Activated naive CD8-positive, alpha-beta T cell treated with anti-CD3 and anti-CD28 coated beads, Interleukin-2, amount 10 ng/mL, durations not matched to agents 7 days and 5 days (primary cell): ENCODE measurements at regions not wholly inside any gene's neighbourhood (a gene's known extent, or its start where the extent isn't known, plus 50 kb on each side); places are given as distances from the start of the nearest gene placed in this dataset.

Source experiments
- ATAC-seq: fragments of 150-1000 bp; cut with Tn5 transposase; one replicate; pipeline ENCODE4 v1.10.0; 2021; ENCODE audit warnings: low read depth, moderate library complexity
- POLR2A ChIA-PET: fragments of 350-600 bp; sonication (Branson Sonifier 250); formaldehyde crosslinking; loops from one replicate; lab custom pipeline; 2021; ENCODE audit warnings: antibody characterized with exemption; lab: Charles Lee
- DNase-seq: peaks from one replicate; pipeline ENCODE4 v3.0.0; 2021
- H3K27ac Mint-ChIP-seq: one replicate; pipeline ENCODE4 v1.8.0; 2022; ENCODE audit warnings: mild to moderate bottlenecking, mixed read lengths
- H3K27me3 Mint-ChIP-seq: one replicate; pipeline ENCODE4 v1.8.0; 2022; ENCODE audit warnings: mild to moderate bottlenecking, moderate library complexity, mixed read lengths
- H3K36me3 Mint-ChIP-seq: one replicate; pipeline ENCODE4 v1.8.0; 2021; ENCODE audit warnings: mild to moderate bottlenecking, mixed read lengths
- H3K4me1 Mint-ChIP-seq: one replicate; pipeline ENCODE4 v1.8.0; 2021; ENCODE audit warnings: mixed read lengths
- H3K4me3 Mint-ChIP-seq: one replicate; pipeline ENCODE4 v1.8.0; 2022; ENCODE audit warnings: mild to moderate bottlenecking, moderate library complexity, mixed read lengths
- H3K9me3 Mint-ChIP-seq: one replicate; pipeline ENCODE4 v1.8.0; 2021; ENCODE audit warnings: mixed read lengths

DNA sequence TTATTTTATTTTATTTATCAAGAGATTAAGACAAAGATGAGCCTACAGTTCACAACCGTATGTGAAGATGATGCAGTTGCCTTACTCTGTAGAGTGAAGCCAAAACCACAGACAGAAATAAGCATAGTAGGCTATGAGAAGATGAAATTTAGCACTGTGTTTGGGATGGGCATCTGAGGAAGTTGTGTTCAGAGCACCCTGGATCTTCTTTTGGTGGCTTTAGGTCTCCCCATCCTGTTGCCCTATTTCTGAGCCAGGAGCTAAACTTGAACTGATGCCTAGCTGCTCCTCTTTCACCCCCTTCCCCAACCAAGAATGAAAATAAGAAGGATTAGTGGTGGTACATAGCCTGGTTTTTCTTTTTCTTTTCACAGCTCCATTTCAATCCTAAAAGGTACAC is 328.1 kb upstream of the TBL1XR1 start:
- no peak overlapping the region for H3K27ac Mint-ChIP-seq
- peaks cover 1% of the 10 kb centered on the region for H3K36me3 Mint-ChIP-seq
- peaks cover 13% of the 10 kb centered on the region for H3K4me1 Mint-ChIP-seq
- DNase-seq (no peak), ATAC-seq (no peak)
- peaks cover 8% of the 10 kb centered on the region for H3K9me3 Mint-ChIP-seq
- POLR2A ChIA-PET = no interaction called here
- no peaks in the 10 kb centered on the region for H3K27me3 Mint-ChIP-seq
- no peak overlapping the region for H3K4me3 Mint-ChIP-seq

- Mint-ChIP-seq H3K36me3 (peaks cover 1% of the 10 kb centered on the region), H3K9me3 (peaks cover 8% of the 10 kb centered on the region), H3K27me3 (no peaks in the 10 kb centered on the region), H3K4me1 (peaks cover 13% of the 10 kb centered on the region), H3K4me3 (no peak overlapping the region), H3K27ac (no peak overlapping the region)
- ATAC-seq = no peak
- POLR2A ChIA-PET = no interaction called here
- no peak for DNase-seq
These were observed 328.9 kb upstream of the TBL1XR1 start for GRCh38 chr3:177525987-177526712.

GRCh38 chr3:177527182-177527581 is 329.9 kb upstream of the TBL1XR1 start:
- H3K27me3 Mint-ChIP-seq = no peaks in the 10 kb centered on the region
- H3K4me3 Mint-ChIP-seq = no peak overlapping the region
- no peak for DNase-seq
- no peak for ATAC-seq
- peaks cover 1% of the 10 kb centered on the region for H3K36me3 Mint-ChIP-seq
- POLR2A ChIA-PET = no interaction called here
- no peak overlapping the region for H3K27ac Mint-ChIP-seq
- peaks cover 8% of the 10 kb centered on the region for H3K9me3 Mint-ChIP-seq
- H3K4me1 Mint-ChIP-seq = peaks cover 13% of the 10 kb centered on the region

- Mint-ChIP-seq H3K4me3 (no peak overlapping the region), H3K36me3 (peaks cover 1% of the 10 kb centered on the region), H3K27ac (no peak overlapping the region), H3K27me3 (no peaks in the 10 kb centered on the region), H3K4me1 (peaks cover 13% of the 10 kb centered on the region), H3K9me3 (peaks cover 8% of the 10 kb centered on the region)
- DNase-seq (no peak), ATAC-seq (no peak)
- POLR2A ChIA-PET = no interaction called here
These were observed 331.2 kb upstream of the TBL1XR1 start for GRCh38 chr3:177528306-177529070.

GRCh38 chr3:177529071-177529550 is 331.8 kb upstream of the TBL1XR1 start:
- H3K4me3 Mint-ChIP-seq = no peak overlapping the region
- peaks cover 13% of the 10 kb centered on the region for H3K4me1 Mint-ChIP-seq
- H3K27ac Mint-ChIP-seq = no peak overlapping the region
- H3K9me3 Mint-ChIP-seq = peaks cover 8% of the 10 kb centered on the region
- peaks cover 1% of the 10 kb centered on the region for H3K36me3 Mint-ChIP-seq
- H3K27me3 Mint-ChIP-seq = no peaks in the 10 kb centered on the region
- DNase-seq (no peak), ATAC-seq (no peak)
- POLR2A ChIA-PET = no interaction called here

DNA sequence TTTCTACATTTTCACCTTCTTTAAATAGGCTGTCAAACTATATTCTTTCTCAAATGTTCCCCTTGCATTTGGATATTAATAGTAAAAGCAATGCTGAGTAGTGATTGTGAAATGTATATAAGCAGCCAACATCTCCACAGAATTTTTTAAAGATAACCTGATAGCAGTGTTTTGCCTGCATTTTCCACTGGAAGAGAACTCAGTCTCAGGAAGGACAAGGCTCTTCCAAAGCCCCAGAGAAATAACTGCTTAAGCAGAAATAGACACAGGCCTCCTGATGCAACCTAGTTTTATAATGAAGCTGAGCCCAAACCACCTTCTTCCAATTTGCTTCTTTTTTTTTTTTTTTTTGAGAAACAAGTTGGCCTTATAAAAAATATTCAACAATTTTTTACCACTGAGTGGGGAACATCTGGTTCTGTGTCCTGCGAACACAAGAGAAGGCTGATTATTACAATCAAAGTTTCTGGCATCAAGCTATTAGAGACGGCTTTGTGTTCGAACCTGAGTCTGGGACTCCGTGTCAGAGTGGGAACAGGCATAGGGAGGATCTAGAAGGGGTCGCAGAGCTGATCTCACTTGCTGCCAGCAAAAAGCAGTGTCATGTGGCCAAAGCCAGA is 332.5 kb upstream of the TBL1XR1 start:
- no peak for DNase-seq
- POLR2A ChIA-PET = no interaction called here
- no peak for ATAC-seq
- H3K27me3 Mint-ChIP-seq = no peaks in the 10 kb centered on the region
- peaks cover 3% of the 10 kb centered on the region for H3K36me3 Mint-ChIP-seq
- H3K4me3 Mint-ChIP-seq = no peak overlapping the region
- H3K4me1 Mint-ChIP-seq = peaks cover 13% of the 10 kb centered on the region
- H3K9me3 Mint-ChIP-seq = peaks cover 6% of the 10 kb centered on the region
- no peak overlapping the region for H3K27ac Mint-ChIP-seq

DNA sequence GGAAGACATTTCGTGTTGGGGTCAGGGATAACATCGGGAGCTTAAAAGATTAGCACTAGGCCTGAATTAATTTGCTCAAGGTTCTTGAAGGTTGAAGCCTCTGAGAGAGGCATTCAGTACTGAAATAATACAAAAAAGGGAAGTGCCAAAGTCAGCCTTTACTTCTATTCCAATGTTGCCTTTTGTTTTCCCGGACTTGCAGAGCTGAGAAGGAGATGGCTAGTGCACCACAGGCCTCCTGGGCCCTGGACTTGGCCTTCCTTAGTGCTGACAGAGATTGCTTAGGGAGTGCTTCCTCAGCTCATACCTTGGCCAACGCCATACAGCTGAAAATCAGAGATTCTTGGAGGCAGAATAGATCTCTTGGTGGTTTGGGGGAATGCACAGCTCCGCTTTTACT is 333.6 kb upstream of the TBL1XR1 start:
- no peak overlapping the region for H3K4me3 Mint-ChIP-seq
- no peak for ATAC-seq
- H3K36me3 Mint-ChIP-seq = peaks cover 2% of the 10 kb centered on the region
- DNase-seq = no peak
- POLR2A ChIA-PET = no interaction called here
- H3K27ac Mint-ChIP-seq = no peak overlapping the region
- H3K27me3 Mint-ChIP-seq = no peaks in the 10 kb centered on the region
- H3K9me3 Mint-ChIP-seq = peaks cover 5% of the 10 kb centered on the region
- peaks cover 10% of the 10 kb centered on the region for H3K4me1 Mint-ChIP-seq

GRCh38 chr3:177536873-177537272 is 339.6 kb upstream of the TBL1XR1 start:
- DNase-seq = no peak
- peaks cover 9% of the 10 kb centered on the region for H3K36me3 Mint-ChIP-seq
- H3K4me3 Mint-ChIP-seq = no peak overlapping the region
- H3K4me1 Mint-ChIP-seq = peaks cover 23% of the 10 kb centered on the region
- ATAC-seq = no peak
- H3K9me3 Mint-ChIP-seq = peaks cover 4% of the 10 kb centered on the region
- no peaks in the 10 kb centered on the region for H3K27me3 Mint-ChIP-seq
- H3K27ac Mint-ChIP-seq = no peak overlapping the region
- POLR2A ChIA-PET = no interaction called here

DNA sequence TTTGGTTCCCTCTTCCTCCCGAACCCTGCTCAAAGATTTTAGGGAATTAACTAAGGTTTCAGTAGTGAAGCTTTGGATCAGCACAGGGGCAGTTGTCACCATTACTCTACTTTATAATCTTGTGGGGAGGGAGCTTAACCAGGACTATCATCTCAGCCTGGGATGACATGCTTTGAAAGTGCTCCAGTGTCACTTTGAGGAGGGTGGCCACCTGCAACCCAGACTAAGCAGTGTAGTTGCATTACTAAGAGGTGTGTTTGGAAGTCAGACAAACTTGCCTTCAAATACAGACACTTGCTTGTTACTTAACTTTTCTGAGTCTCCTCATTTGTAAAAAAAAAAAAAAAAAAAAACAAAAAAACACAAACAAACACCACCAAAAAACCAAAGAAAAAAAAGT is 340.3 kb upstream of the TBL1XR1 start:
- peaks cover 23% of the 10 kb centered on the region for H3K4me1 Mint-ChIP-seq
- ATAC-seq (no peak), DNase-seq (no peak)
- H3K4me3 Mint-ChIP-seq = no peak overlapping the region
- peaks cover 9% of the 10 kb centered on the region for H3K36me3 Mint-ChIP-seq
- peaks cover 4% of the 10 kb centered on the region for H3K9me3 Mint-ChIP-seq
- H3K27ac Mint-ChIP-seq = no peak overlapping the region
- POLR2A ChIA-PET = interaction anchor here (0.7 kb wide), 1 partner anchor 65 kb away, joined by 3 read pairs; no protein-coding TSS in a partner anchor
- H3K27me3 Mint-ChIP-seq = no peaks in the 10 kb centered on the region

DNA sequence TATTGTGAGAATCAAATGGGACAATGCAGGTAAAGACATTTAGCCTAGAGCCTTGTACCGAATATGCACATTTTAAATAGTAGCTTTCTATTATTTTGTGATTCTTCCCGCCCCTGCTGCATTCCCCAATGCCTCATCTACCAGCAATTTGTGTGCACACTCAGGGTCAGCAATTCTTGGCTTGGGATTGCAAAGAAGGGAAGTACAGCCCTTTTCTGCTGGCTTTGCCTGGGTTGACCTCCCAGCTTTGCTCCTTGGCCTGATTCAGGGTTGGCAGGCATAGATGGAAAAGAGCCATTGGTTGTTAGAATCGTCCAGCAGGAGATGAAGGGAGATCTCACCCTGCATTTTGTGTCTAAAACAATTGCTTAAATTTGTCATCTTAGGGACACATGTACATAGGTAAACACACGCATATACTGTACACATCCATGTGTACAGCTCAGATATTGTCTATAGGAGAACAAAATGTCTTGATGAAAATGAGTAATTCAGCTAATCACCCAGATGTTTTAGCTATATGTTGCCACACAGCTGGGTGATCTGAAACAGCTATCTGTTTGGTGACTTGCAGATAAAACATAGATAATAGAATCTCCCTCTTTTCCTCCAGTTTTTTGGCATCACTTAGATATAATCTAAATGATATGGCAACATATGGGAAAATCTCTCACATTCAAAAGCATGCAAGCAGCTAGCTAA is 340.9 kb upstream of the TBL1XR1 start:
- Mint-ChIP-seq H3K4me1 (peaks cover 23% of the 10 kb centered on the region), H3K4me3 (peak overlapping the region; percentile 61), H3K27ac (peak overlapping the region; percentile 81), H3K36me3 (peaks cover 9% of the 10 kb centered on the region), H3K9me3 (peaks cover 4% of the 10 kb centered on the region), H3K27me3 (no peaks in the 10 kb centered on the region)
- POLR2A ChIA-PET = interaction anchor here (1.1 to 1.2 kb wide), 4 partner anchors 13 to 342 kb away, joined by 3 to 6 read pairs (median 5); no protein-coding TSS in a partner anchor
- ATAC-seq (no peak), DNase-seq (no peak)

DNA sequence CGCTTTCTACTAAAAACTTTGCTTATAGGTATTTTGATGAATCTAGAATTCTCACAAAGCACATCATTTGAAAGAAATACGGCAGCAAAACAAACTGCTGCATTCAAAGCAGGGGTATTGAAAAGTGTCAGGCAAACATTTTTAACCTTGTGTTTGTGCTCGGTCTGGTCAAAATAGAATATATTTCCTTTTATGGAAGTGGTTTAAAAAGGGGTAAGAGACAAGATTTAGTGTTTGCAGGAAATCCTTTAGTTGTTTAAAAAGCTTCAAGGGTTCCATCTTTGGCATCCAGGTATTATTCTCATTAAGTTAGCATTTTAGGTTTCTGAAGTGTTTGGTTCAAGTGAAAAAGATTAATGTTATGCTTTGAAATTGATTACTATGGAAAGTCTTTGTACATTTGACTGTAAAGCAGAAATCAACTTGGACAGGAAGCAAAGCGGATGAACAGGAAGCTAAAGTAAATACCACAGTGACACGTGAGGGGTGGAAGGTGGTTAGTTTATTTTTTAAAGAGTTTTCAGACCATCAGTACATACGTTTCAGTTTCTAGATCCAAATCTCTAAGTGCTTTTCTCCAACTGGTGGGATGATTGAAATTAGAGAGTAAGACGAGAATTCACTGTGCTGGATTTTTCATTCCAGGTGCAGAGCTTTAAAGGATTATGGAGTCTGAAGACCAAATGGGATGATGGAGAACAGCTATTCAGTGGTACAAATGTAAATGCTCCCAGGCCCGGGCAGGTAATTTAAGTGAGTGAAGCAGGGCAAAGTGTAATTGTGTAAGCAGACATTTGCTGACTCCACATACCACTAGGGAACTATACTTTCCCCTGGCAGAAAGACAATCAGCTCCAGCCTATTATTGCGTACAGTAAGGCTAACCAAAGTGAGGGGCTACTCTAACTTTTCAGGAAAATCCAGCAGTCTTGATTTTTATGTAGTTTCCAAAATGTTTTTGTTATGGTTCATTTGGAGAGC is 341.8 kb upstream of the TBL1XR1 start:
- POLR2A ChIA-PET = interaction anchor here (0.7 to 1.2 kb wide), 6 partner anchors 13 to 343 kb away, joined by 3 to 6 read pairs (median 4); no protein-coding TSS in a partner anchor
- H3K36me3 Mint-ChIP-seq = peaks cover 9% of the 10 kb centered on the region
- H3K27me3 Mint-ChIP-seq = no peaks in the 10 kb centered on the region
- DNase-seq = no peak
- peaks cover 2% of the 10 kb centered on the region for H3K9me3 Mint-ChIP-seq
- peak; percentile 78 for ATAC-seq
- peak overlapping the region; percentile 61 for H3K4me3 Mint-ChIP-seq
- H3K27ac Mint-ChIP-seq = peak overlapping the region; percentile 81
- H3K4me1 Mint-ChIP-seq = peaks cover 23% of the 10 kb centered on the region

DNA sequence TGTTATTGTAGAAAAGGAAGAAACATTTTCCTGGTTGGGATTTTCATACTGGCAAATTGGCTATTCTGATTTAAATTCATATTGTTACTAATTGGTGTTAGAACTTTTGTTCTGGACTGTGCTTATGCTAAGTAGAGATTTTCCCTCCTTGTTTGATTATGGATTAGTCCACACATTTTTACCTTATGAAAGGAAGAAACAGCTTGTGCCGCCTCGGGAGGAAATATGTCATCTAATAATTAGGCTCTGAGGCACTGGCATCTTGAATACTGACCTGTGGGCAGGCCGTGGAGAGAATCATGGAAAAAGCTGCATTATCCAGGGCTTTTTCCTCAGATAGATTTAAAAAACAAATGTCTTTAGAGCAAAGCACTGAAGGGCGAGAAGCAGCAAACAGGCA is 344.3 kb upstream of the TBL1XR1 start:
- peaks cover 3% of the 10 kb centered on the region for H3K9me3 Mint-ChIP-seq
- ATAC-seq (no peak), DNase-seq (no peak)
- H3K36me3 Mint-ChIP-seq = peaks cover 7% of the 10 kb centered on the region
- POLR2A ChIA-PET = no interaction called here
- no peaks in the 10 kb centered on the region for H3K27me3 Mint-ChIP-seq
- no peak overlapping the region for H3K4me3 Mint-ChIP-seq
- H3K4me1 Mint-ChIP-seq = peaks cover 25% of the 10 kb centered on the region
- H3K27ac Mint-ChIP-seq = no peak overlapping the region
